Gastroesophageal sphincter (tissue), 3 donors: ENCODE measurements at regions not wholly inside any gene's neighbourhood (a gene's known extent, or its start where the extent isn't known, plus 50 kb on each side); places are given as distances from the start of the nearest gene placed in this dataset.
"Not testable (repeated sequence)": the region's sequence is repeated elsewhere in the genome, so short reads cannot be mapped to it uniquely, and the experiment has no call there.

Experiments
- CTCF ChIP-seq, 4 experiments: fragments of 200-600 bp in 2 of 4; fragments of 450-650 bp in 2 of 4; sonication (generic) in 1 of 4; IDR thresholded peaks; one replicate each; pipeline ENCODE4 v1.5.1; 2017 to 2019; ENCODE audit warnings: antibody characterized with exemption in 4 of 4, mild to moderate bottlenecking in 2 of 4, moderate library complexity in 2 of 4
- EP300 ChIP-seq: sonication (generic); formaldehyde crosslinking; IDR thresholded peaks from one replicate; pipeline ENCODE4 v1.6.1; 2017; ENCODE audit warnings: antibody characterized with exemption, mild to moderate bottlenecking
- POLR2AphosphoS5 ChIP-seq: sonication (generic); formaldehyde crosslinking; IDR thresholded peaks from one replicate; pipeline ENCODE4 v1.6.1; 2017; ENCODE audit warnings: antibody characterized with exemption

DNA sequence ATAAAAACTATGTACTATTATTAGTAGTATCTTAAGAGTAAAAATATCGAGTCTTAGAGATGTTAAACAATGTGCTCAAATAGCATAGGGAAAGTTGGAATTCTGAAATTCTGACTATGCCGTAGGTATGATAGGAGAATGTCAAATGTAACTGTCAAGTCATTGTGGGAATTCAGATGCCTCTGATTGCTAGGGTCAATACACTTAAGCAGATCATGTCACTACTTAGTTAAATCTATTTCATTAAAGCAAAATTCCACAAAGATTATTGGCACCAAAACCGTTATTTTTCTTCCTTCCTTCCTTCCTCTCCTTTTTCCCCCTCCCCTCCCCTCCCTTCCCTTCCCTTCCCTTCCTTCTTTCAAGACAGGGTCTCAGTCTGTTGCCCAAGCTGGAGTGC, 115.5 kb downstream of the CCDC74A start:
- not testable (repeated sequence) for TF ChIP-seq CTCF (IDR thresholded peaks at IDR 0.05); EP300; POLR2AphosphoS5
